ENCODE measurements at regions not wholly inside any gene's neighbourhood (a gene's known extent, or its start where the extent isn't known, plus 50 kb on each side); places are given as distances from the start of the nearest gene placed in this dataset.
A peak's percentile ranks its signal among the peaks of the same experiment; 100 is the strongest.

DNA sequence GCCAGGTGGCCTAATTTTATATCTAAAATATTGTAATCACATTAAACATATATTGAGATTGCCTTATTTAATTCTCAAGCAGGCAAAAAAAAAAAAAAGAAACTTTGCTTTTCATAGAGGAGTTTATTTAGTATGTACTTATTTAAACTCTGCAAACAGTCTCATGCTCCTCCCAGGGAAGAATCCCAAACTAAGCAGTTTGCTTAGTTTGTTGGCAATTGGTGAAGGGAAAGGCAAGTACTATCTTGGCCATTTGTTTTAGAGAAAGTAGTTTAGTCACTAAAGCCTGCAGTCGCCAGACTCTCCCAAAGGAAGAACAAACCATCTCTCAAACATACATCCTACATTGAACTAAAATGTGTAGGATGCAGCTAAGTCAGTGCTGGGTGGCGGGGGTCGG is 226.8 kb downstream of the CDC14C start:
- DNase-seq (ENCODE audit: low read depth): no peak
- no peak overlapping the region for H3K4me3 ChIP-seq (ENCODE audit: low read depth, low read length)
- TF ChIP-seq, protein P1, sequence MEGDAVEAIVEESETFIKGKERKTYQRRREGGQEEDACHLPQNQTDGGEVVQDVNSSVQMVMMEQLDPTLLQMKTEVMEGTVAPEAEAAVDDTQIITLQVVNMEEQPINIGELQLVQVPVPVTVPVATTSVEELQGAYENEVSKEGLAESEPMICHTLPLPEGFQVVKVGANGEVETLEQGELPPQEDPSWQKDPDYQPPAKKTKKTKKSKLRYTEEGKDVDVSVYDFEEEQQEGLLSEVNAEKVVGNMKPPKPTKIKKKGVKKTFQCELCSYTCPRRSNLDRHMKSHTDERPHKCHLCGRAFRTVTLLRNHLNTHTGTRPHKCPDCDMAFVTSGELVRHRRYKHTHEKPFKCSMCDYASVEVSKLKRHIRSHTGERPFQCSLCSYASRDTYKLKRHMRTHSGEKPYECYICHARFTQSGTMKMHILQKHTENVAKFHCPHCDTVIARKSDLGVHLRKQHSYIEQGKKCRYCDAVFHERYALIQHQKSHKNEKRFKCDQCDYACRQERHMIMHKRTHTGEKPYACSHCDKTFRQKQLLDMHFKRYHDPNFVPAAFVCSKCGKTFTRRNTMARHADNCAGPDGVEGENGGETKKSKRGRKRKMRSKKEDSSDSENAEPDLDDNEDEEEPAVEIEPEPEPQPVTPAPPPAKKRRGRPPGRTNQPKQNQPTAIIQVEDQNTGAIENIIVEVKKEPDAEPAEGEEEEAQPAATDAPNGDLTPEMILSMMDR (IDR thresholded peaks at IDR 0.05; ENCODE audit: low read depth, low read length, missing control alignments): no peak
- in situ Hi-C loops (cut with HindIII; ENCODE audit: low sequenced_read_pairs): no loop called here

DNA sequence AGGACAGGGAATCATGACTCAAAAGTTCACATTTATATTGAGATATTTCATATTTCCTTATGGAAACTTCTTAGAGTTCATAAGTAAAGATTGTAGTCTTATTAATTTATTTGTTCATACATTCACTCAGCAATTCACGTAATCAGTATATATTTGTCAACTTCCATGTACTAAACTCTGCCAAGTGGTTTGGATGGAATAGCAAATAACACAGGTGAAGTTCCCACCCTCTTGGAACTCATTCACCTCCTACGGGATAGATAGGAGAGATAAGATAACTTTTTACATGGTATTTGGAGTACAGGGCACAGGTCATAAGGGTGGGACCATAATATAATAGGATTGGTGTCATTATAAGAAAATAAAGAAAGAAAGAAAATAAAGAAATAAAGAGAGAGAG is 234.0 kb downstream of the CDC14C start:
- in situ Hi-C loops (cut with HindIII; ENCODE audit: low sequenced_read_pairs): no loop called here
- no peak for DNase-seq (ENCODE audit: low read depth)
- no peak overlapping the region for H3K4me3 ChIP-seq (ENCODE audit: low read depth, low read length)
- TF ChIP-seq, protein P1 (IDR thresholded peaks at IDR 0.05; ENCODE audit: low read depth, low read length, missing control alignments): no peak

DNA sequence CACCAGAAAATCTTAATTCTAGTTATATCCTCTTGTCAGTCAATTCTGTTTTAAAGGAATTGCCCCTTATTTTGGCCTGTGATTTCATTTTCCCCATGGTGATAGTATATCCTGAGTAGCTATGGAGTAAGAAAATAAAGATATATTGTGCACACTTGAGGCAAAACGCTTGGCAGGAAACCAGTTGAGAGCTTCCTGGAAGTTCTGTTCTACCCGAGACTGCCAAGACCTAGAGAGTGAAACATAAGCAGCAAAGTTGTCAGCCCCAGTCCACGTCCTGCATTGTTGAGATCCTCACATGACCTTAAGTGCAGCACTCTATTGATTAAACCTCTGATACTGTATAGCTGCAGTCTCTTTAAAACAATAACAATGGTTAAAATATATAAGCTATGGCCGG is 235.2 kb downstream of the CDC14C start:
- DNase-seq (ENCODE audit: low read depth): no peak
- H3K4me3 ChIP-seq (ENCODE audit: low read depth, low read length): no peak overlapping the region
- in situ Hi-C loops (cut with HindIII; ENCODE audit: low sequenced_read_pairs): no loop called here
- TF ChIP-seq, protein P1 (IDR thresholded peaks at IDR 0.05; ENCODE audit: low read depth, low read length, missing control alignments): no peak

DNA sequence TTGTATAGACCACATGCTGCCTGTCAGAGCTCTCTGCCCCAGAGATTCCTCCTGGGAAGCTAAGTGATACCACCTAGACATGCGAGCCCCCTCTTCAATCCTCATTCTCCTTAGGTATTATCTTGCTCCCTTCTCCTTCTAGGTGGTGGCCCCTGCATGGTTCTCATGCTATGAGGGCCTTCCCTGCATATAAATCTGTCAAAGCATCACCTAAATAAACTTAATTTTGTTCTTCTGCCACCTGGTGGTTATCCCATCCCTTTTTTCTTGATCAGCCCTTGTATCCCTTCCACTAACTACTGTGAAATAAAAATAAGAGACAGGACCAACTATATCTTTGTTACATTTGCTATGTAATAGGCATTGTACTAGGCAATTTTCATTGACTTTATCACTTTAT is 242.1 kb downstream of the CDC14C start:
- no peak for DNase-seq (ENCODE audit: low read depth)
- TF ChIP-seq, protein P1 (IDR thresholded peaks at IDR 0.05; ENCODE audit: low read depth, low read length, missing control alignments): peak; percentile 5
- H3K4me3 ChIP-seq (ENCODE audit: low read depth, low read length): no peak overlapping the region
- in situ Hi-C loops (cut with HindIII; ENCODE audit: low sequenced_read_pairs): no loop called here

DNA sequence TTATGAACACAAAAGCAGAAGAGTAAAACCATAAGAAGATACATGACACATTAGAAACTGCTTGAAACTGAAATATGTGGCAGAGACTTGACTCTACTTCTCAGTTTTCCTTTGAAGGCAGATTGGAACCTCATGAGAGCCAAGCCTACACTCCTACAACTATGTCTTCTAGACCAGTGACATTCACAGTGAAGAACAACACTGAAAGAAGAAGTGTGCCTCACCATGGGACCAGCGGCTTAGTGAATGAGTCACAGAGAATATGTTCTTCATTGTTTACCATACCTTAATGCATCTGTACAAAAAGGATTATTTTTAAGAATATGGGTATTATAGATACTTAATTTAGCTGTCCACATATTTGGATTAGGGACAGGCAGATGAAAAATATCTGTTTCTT is 248.3 kb downstream of the CDC14C start:
- TF ChIP-seq, protein P1 (IDR thresholded peaks at IDR 0.05; ENCODE audit: low read depth, low read length, missing control alignments): no peak
- in situ Hi-C loops (cut with HindIII; ENCODE audit: low sequenced_read_pairs): no loop called here
- H3K4me3 ChIP-seq (ENCODE audit: low read depth, low read length): no peak overlapping the region
- no peak for DNase-seq (ENCODE audit: low read depth)

DNA sequence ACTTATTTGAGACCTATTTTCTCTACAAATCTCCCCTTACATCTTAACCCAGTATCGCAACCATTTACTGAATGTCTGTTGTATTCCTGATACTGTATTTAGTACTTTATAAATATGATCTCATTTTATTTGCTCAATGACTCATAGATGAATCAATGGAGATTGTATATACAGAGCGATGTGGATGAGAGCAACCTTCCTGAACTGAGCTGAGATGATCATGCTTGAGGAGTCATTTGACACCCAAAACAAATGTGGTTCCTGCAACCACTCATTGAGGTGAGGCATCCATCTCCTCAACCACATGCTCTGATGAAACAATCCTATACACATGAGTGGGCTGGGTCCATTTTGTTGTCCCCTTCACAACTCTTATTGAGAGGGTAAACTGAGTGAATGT is 250.0 kb downstream of the CDC14C start:
- no peak overlapping the region for H3K4me3 ChIP-seq (ENCODE audit: low read depth, low read length)
- peak; percentile 1 for DNase-seq (ENCODE audit: low read depth)
- in situ Hi-C loops (cut with HindIII; ENCODE audit: low sequenced_read_pairs): no loop called here
- TF ChIP-seq, protein P1 (IDR thresholded peaks at IDR 0.05; ENCODE audit: low read depth, low read length, missing control alignments): no peak
